ENCODE measurements at regions not wholly inside any gene's neighbourhood (a gene's known extent, or its start where the extent isn't known, plus 50 kb on each side); places are given as distances from the start of the nearest gene placed in this dataset.

GRCh38 chr15:96524676-96525417 is 194.3 kb downstream of the NR2F2 start:
- TF ChIP-seq CTCF (IDR thresholded peaks at IDR 0.05): no peak
- no peak for TF ChIP-seq POLR2A (IDR thresholded peaks at IDR 0.05)
